Type B pancreatic cell (in vitro differentiated cells): ENCODE measurements at regions not wholly inside any gene's neighbourhood (a gene's known extent, or its start where the extent isn't known, plus 50 kb on each side); places are given as distances from the start of the nearest gene placed in this dataset.

Experiments used
- DNase-seq: peaks from one replicate; pipeline ENCODE4 v3.0.0; 2021; ENCODE audit warnings: mixed read lengths; ENCODE audit not compliant: unreplicated experiment; ENCODE audit errors: extremely low spot score
- H3K27ac Mint-ChIP-seq: 2 replicates; pipeline ENCODE4 v1.8.0; 2021; ENCODE audit warnings: mild to moderate bottlenecking, mixed read lengths
- H3K27me3 Mint-ChIP-seq: 2 replicates; pipeline ENCODE4 v1.8.0; 2021; ENCODE audit warnings: mixed read lengths
- H3K36me3 Mint-ChIP-seq: 2 replicates; pipeline ENCODE4 v1.8.0; 2021; ENCODE audit warnings: mixed read lengths
- H3K4me1 Mint-ChIP-seq: one replicate; pipeline ENCODE4 v1.8.0; 2021; ENCODE audit warnings: mixed read lengths; ENCODE audit not compliant: unreplicated experiment
- H3K4me3 Mint-ChIP-seq: 2 replicates; pipeline ENCODE4 v1.8.0; 2021; ENCODE audit warnings: mild to moderate bottlenecking, mixed read lengths
- H3K9me3 Mint-ChIP-seq: 2 replicates; pipeline ENCODE4 v1.8.0; 2021; ENCODE audit warnings: mixed read lengths
- CTCF ChIP-seq: fragments of 200-600 bp; sonication (generic); conservative IDR thresholded peaks from 2 replicates; pipeline ENCODE4 v1.5.0; 2021; ENCODE audit warnings: antibody characterized with exemption, mild to moderate bottlenecking

DNA sequence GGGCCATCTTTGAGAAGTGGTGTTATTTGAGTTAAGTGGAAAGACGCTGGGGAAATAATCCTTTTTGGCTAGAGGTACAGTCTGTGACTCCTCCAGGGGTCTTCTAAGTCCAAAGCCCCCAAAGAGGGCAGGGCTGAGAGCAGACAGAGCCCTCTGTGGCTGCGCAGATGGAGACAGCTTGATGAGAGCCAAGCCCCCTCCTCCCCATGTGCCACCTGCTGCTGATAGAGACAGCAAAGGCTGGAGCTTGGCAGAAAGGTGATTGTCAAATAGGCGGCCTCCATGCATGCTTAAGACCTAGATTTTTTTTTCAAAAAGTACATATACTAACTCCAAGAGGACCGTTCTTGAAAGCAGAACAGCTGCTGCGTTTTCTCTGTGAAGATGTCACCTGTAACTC is 72.4 kb downstream of the CRYGS start:
- H3K27ac Mint-ChIP-seq = no peak overlapping the region
- H3K27me3 Mint-ChIP-seq = peaks cover 21% of the 10 kb centered on the region

DNA sequence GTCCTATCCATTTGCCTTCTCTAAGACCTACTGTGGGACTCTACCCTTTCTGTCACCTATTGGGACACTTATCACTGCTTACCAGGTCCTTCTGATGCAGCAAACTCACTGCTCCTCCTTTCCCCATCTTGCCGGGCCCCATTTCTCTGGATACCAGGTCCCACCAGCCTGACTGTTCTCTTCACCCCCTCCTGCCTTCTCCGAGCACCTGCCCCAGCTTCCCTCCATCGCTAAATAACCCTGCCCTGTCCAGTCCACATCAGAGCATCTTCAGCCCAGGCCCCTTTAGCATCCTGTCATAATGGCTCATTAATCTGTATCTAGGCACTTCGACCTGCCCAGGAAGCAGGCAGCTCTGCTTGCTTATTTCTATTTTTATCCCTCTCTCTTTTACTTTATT is 74.7 kb downstream of the CRYGS start:
- no peaks in the 10 kb centered on the region for H3K36me3 Mint-ChIP-seq
- no peak for TF ChIP-seq CTCF
- DNase-seq = no peak
- peaks cover 8% of the 10 kb centered on the region for H3K4me1 Mint-ChIP-seq
- H3K4me3 Mint-ChIP-seq = no peak overlapping the region
- no peak overlapping the region for H3K27ac Mint-ChIP-seq
- peaks cover 26% of the 10 kb centered on the region for H3K27me3 Mint-ChIP-seq
- H3K9me3 Mint-ChIP-seq = no peaks in the 10 kb centered on the region

More for the DNA sequence above, 72.4 kb downstream of the CRYGS start:
- peaks cover 8% of the 10 kb centered on the region for H3K4me1 Mint-ChIP-seq
- no peak for DNase-seq
- no peaks in the 10 kb centered on the region for H3K36me3 Mint-ChIP-seq
- no peak for TF ChIP-seq CTCF
- H3K9me3 Mint-ChIP-seq = no peaks in the 10 kb centered on the region
- no peak overlapping the region for H3K4me3 Mint-ChIP-seq

DNA sequence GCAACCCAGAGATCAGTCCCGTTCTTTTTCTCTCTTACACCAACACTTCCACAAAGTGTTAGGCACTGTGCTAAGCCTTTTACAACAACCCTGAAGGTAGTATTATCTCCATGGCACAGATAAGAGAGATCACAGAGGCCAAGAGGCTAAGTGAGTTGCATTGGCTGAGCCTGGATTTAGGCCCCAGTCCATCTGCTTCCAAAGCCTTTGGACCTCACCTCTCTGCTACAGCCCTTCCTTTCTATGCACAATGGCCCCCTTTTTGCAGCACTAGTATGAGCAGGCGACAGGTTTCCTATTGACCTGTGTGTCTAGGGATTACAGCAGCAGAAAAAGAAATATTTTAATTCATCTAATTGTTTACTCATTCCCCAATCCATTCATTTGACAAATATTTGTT is 76.2 kb downstream of the CRYGS start:
- peaks cover 26% of the 10 kb centered on the region for H3K27me3 Mint-ChIP-seq
- no peak overlapping the region for H3K4me3 Mint-ChIP-seq
- H3K36me3 Mint-ChIP-seq = no peaks in the 10 kb centered on the region
- DNase-seq = no peak
- no peak overlapping the region for H3K27ac Mint-ChIP-seq
- no peak for TF ChIP-seq CTCF
- no peaks in the 10 kb centered on the region for H3K9me3 Mint-ChIP-seq
- H3K4me1 Mint-ChIP-seq = peaks cover 8% of the 10 kb centered on the region

GRCh38 chr3:186466391-186466974 is 77.7 kb downstream of the CRYGS start:
- DNase-seq = no peak
- Mint-ChIP-seq H3K4me3 (no peak overlapping the region), H3K9me3 (no peaks in the 10 kb centered on the region), H3K4me1 (peaks cover 8% of the 10 kb centered on the region), H3K36me3 (no peaks in the 10 kb centered on the region), H3K27me3 (peaks cover 19% of the 10 kb centered on the region), H3K27ac (no peak overlapping the region)
- no peak for TF ChIP-seq CTCF

DNA sequence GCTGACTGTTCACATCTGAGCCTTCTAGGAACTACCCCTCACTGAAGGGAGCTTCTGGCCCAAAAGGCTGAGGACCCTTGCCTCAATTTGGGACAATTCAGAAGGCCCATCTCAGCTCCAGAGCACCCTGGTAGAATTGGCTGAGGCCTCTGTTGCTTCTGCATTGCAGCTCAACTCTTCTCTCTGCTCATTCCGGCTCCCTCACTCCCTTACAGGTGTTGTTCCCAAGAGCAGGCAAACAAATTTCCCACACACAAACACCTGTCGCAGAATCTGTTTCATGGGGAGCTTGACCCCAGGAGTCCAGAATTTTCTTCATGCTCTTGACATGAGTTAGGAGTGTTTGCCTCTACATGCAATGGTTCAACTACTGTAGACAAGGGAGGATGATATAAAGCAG is 78.7 kb downstream of the CRYGS start:
- no peaks in the 10 kb centered on the region for H3K36me3 Mint-ChIP-seq
- peaks cover 20% of the 10 kb centered on the region for H3K27me3 Mint-ChIP-seq
- H3K4me3 Mint-ChIP-seq = no peak overlapping the region
- H3K9me3 Mint-ChIP-seq = no peaks in the 10 kb centered on the region
- DNase-seq = no peak
- TF ChIP-seq CTCF = no peak
- no peak overlapping the region for H3K27ac Mint-ChIP-seq
- peaks cover 8% of the 10 kb centered on the region for H3K4me1 Mint-ChIP-seq
